ENCODE measurements at regions not wholly inside any gene's neighbourhood (a gene's known extent, or its start where the extent isn't known, plus 50 kb on each side); places are given as distances from the start of the nearest gene placed in this dataset.

- ChIA-PET POLR2A (no interaction called here), CTCF (no interaction called here), RAD21 (ENCODE audit: low non-redundant PET in 1 of 2, low total read pairs in 2 of 2, uncharacterized antibody in 2 of 2, unreplicated experiment in 2 of 2) (no interaction called here)
- H3K27ac ChIP-seq (ENCODE audit: low read depth, low read length): no peak overlapping the region
- ATAC-seq (no peak), DNase-seq (ENCODE audit: low read depth, low spot score) (no peak)
- no peak overlapping the region for H3K4me3 ChIP-seq (replicated peaks in 1 of 2; ENCODE audit: low read depth in 1 of 2, low read length in 2 of 2)
- H3K4me2 ChIP-seq (ENCODE audit: low read length): no peak overlapping the region
- peaks cover 0 to 8% of the 10 kb centered on the region in 2 experiments; a peak in 1 of 4 replicates for H3K9me3 ChIP-seq (ENCODE audit: control insufficient read depth in 1 of 2, insufficient read depth in 1 of 2, low read depth in 1 of 2, low read length in 2 of 2)
- no peaks in the 10 kb centered on the region for H3K79me2 ChIP-seq (ENCODE audit: insufficient read depth, low read length)
- no peak overlapping the region for H2AFZ ChIP-seq (ENCODE audit: low read depth, low read length, poor library complexity, severe bottlenecking)
- H3K4me1 ChIP-seq (ENCODE audit: control insufficient read depth in 1 of 2, insufficient read depth in 2 of 2, low read length in 2 of 2): no peaks in the 10 kb centered on the region
- intact Hi-C loops (cut with micrococcal nuclease): no loop called here
- H3K27me3 ChIP-seq (ENCODE audit: insufficient read depth, low read length): no peaks in the 10 kb centered on the region
- H4K20me1 ChIP-seq (ENCODE audit: insufficient read depth): no peaks in the 10 kb centered on the region
- no TSS peak for BruUV-seq (replicated peaks)
- no peaks in the 10 kb centered on the region for H3K36me3 ChIP-seq (ENCODE audit: control insufficient read depth in 1 of 2, insufficient read depth in 2 of 2, low read length in 2 of 2)
- no peak for TF ChIP-seq SIN3A (IDR thresholded peaks at IDR 0.05; ENCODE audit: low read depth)
- no peak for TF ChIP-seq YY1 (IDR thresholded peaks at IDR 0.05; ENCODE audit: extremely low read depth, insufficient replicate concordance, low read depth, low read length)
- TF ChIP-seq EGR1 (IDR thresholded peaks at IDR 0.05; ENCODE audit: low read depth): no peak
- no peak for TF ChIP-seq RAD21 (IDR thresholded peaks at IDR 0.05; ENCODE audit: low read depth)
- TF ChIP-seq SRF (IDR thresholded peaks at IDR 0.05; ENCODE audit: low read depth): no peak
- no peak for TF ChIP-seq ELF1 (IDR thresholded peaks at IDR 0.05; ENCODE audit: borderline replicate concordance, low read depth)
- TF ChIP-seq POLR2A (IDR thresholded peaks at IDR 0.05; ENCODE audit: borderline replicate concordance, extremely low read depth, insufficient read depth, insufficient read length): no peak
- no peak for TF ChIP-seq EZH2 (IDR thresholded peaks at IDR 0.05)
- TF ChIP-seq JUND (IDR thresholded peaks at IDR 0.05): no peak
- no peak for TF ChIP-seq TCF7L2 (IDR thresholded peaks at IDR 0.05; ENCODE audit: borderline replicate concordance, extremely low read depth, insufficient read depth, insufficient read length)
- no peak for TF ChIP-seq SP1 (IDR thresholded peaks at IDR 0.05; ENCODE audit: low read depth)
- TF ChIP-seq FOSL1 (IDR thresholded peaks at IDR 0.05; ENCODE audit: low read depth): no peak
- TF ChIP-seq CEBPB (IDR thresholded peaks at IDR 0.05; ENCODE audit: low read depth): no peak
- no peak for TF ChIP-seq EZH2phosphoT487 (IDR thresholded peaks at IDR 0.05; ENCODE audit: borderline replicate concordance)
- no peak for TF ChIP-seq POLR2AphosphoS5 (IDR thresholded peaks at IDR 0.05; ENCODE audit: low read depth, low read length)
- no peak for TF ChIP-seq REST (IDR thresholded peaks at IDR 0.05; ENCODE audit: low read depth)
- no peak for TF ChIP-seq ATF3 (IDR thresholded peaks at IDR 0.05)
- TF ChIP-seq CTCF (IDR thresholded peaks at IDR 0.05 in 2 of 3, conservative IDR thresholded peaks at IDR 0.05 in 1 of 3; ENCODE audit: borderline replicate concordance in 1 of 3, insufficient read depth in 1 of 3, low read depth in 2 of 3, low read length in 2 of 3): no peak
- no peaks in the 10 kb centered on the region for H3K9me2 ChIP-seq (ENCODE audit: insufficient read depth)
- H3K9ac ChIP-seq (ENCODE audit: low read length): no peak overlapping the region
Observed at GRCh38 chr21:43299441-43300277, 127.3 kb downstream of the SIK1 start.

Data from HCT116 (cell line).